ENCODE measurements at regions not wholly inside any gene's neighbourhood (a gene's known extent, or its start where the extent isn't known, plus 50 kb on each side); places are given as distances from the start of the nearest gene placed in this dataset.
A peak's percentile ranks its signal among the peaks of the same experiment; 100 is the strongest.

DNA sequence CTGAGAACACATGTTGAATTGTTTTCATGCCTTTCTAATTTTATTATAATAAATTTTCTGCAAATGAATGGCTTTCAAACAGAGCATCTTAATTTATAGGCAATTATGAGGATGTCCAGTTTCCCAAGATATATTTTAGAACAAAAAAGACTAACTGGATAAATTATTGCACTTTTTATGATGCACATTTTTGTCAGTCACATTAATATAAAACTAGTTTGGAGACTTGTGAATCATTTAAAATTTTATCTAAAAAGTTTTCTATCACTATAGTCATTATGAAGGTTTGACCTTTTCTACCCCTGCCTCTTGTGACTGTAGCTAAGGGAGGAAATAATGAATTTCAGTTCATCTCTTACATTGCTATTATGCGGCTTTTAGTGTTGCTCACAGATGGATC lies 393.8 kb downstream of the TAF11L14 start:
- FAIRE-seq (no peak), DNase-seq (ENCODE audit: low spot score) (no peak)

DNA sequence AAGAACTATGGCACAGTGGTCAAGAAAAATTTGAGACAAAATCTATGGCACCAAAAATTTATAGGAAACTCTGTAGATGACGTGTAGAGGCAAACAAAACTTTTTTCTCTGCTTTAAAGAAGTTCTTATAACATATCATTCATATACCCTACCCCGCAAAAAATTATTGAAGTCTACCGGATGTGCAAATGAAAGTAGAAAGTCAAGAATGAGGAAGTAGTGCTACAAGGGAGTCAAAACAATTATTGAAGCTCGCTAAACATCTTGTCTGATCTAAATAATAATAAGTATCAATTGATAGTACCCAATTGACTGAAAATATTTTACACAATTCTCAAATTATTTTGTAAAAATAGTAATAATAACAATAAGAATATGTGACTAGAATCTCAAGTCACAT lies 398.5 kb downstream of the TAF11L14 start:
- FAIRE-seq (no peak), DNase-seq (ENCODE audit: low spot score) (no peak)

DNA sequence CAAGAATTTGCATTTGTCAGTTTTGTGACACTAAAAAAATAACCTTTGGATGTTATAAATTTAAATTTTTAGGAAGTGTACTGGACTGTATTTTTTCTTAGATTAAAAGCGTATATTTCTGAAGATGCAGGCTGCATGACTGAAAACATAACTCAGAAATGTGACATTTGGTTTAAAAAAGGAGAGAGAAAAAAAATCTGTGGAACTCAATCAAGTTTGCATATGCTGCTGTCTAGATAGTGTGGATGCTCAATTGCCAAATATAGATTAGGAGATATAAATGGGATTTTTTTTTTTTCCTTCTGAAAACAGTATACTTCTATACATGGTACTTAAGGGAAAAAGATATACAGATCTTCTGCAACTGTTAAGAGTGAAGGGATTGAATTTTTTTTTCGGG lies 402.3 kb downstream of the TAF11L14 start:
- no peak for FAIRE-seq

DNA sequence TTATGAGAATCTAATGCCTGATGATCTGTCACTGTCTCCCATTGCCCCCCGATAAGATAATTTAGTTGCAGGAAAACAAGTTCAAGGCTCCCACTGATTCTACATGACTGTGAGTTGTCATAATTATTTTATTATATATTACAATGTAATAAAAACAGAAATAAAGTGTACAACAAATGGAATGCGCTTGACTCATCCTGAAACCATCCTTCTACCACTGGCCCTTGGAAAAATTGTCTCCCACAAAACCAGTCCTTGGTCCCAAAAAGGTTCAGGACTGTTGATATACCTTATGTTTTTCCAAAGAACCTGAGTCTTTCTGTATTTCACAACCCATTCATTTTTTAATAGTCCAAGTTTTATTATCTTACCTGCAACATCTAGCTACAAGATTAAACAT lies 403.5 kb downstream of the TAF11L14 start:
- FAIRE-seq (no peak), DNase-seq (ENCODE audit: low spot score) (no peak)

More for the DNA sequence above, 402.3 kb downstream of the TAF11L14 start:
- DNase-seq (ENCODE audit: low spot score) = no peak

DNA sequence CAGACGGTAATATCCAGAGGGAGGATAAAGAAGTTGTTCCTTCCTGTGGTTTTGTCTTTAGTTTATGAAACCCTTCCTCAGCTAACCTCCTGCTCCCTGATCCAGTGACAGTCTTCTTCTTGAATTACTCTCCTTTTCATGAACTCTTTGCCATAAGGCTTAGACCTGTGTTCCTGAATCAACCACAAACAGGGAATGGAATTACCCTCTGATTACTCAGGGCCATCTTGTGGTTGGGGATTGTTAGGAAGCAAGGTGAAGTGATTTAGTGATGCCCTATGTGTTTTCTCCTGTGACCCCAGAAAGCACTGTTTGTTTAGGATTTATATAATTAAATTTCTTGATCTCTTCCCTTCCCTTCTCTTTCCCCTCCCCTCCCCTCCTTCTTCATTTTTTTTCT lies 409.1 kb downstream of the TAF11L14 start:
- no peak for FAIRE-seq

DNA sequence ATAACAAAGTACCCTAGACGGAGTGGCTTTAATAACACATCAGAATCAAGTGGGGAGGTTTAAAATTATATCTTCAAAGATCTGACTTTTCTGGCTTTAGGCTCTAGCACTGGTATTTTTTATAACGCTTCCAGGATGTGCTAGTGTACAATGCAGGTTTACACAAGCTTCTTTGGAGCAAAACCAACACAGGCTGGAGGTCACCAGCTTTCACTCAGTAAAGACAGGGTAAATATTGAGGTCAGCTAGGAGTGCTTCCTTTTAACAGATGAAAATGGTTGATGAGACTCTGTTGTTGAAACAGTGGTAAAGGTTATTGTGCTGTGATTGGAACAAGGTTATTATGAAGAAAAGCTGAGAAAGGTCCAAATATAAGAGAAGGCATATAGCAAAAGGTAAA lies 414.2 kb downstream of the TAF11L14 start:
- FAIRE-seq = no peak
- DNase-seq (ENCODE audit: low spot score) = no peak

More for the DNA sequence above, 409.1 kb downstream of the TAF11L14 start:
- DNase-seq (ENCODE audit: low spot score) = peak; percentile 11

DNA sequence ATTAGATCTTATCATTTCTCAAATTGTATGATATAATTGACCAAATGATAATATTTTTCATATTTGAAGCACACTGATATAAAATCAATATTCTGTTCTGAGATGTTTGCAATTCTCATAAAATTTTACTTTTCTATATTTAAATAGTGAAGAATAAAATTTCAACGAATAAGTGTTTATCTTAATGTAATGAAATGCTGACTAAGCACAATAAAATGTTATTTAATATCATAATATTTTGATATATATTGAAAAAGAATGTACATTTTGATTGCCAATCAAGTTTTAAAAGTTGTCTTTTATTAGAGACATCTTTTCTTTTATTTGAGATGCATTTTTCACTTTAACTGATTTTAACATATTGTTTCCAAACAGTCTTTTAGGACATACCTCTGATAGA lies 416.1 kb downstream of the TAF11L14 start:
- DNase-seq (ENCODE audit: low spot score) (no peak), FAIRE-seq (no peak)

DNA sequence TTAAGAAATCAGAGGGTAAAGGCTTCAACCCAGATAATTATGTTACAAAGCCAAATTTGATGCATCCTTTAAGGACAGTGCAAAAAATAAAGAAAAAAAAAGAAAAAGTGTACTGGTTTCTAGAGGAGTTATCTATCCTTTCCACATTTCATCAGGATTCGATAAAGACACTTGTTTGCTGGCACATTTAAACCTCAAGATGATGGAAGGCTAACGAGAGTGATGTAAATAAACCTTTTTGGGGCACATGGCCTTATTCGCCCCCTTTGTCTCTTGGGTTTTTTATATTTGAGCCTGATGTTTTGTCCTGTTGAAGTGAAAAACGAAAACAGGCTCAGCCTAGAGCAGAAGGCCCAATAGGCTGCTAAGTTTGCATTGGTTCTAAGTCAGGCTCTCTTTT lies 416.5 kb downstream of the TAF11L14 start:
- no peak for FAIRE-seq
- DNase-seq (ENCODE audit: low spot score) = no peak

DNA sequence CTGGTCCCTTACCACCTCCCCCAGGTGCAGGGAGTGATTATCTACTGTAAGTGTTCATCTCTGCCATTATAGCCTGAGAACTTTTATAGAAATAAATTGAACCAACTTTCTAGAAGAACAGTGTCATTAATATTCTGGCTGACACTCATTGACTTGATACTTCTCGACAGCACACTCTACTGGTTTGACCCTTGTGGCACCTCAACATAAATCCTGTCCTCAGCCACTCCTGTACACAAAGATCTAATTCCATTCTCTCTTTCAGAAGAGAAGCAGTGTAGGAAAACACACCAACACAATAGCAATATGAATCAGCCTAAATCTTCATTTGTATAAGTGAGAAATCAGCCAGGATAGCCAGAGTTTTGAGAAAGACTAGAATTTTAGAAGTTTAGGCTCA lies 417.7 kb downstream of the TAF11L14 start:
- FAIRE-seq = peak; percentile 13

DNA sequence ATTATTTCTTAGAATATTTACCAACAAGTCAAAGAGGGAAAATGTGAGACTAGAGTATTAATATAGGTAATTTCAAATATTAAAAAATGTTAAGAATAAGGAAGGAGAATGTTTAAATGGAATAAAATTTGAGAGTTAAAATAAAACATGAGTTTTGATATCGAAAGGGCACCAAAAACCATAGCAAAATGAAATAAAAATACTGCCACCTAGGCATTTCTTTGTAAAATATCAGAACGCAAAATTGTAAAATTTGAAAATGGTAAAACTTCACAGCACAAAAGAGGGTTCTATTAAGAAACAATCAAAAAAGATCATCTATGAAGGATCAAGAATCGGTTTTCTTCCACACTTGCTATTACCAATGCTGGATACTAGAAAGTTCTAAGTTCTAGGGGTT lies 418.3 kb downstream of the TAF11L14 start:
- FAIRE-seq (no peak), DNase-seq (ENCODE audit: low spot score) (no peak)

More for the DNA sequence above, 417.7 kb downstream of the TAF11L14 start:
- no peak for DNase-seq (ENCODE audit: low spot score)

DNA sequence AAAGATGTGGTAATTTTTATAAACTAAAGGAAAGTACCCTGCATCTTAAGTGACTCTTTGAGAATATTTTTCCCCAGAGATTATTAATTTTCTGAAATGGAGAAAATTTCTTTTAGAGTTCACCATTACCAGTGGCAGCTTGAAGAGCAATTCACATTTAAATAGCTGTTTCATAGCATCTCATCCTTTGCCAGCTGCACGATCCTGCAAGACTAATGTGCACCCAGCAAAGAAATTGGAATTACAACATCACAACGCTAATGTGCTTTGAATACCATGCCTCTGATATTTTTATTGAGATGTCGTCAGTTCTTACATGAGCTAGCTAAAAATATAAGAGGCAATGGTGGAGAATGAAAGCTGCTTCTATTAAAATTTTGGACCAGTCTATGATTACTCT lies 423.5 kb downstream of the TAF11L14 start:
- DNase-seq (ENCODE audit: low spot score) (no peak), FAIRE-seq (no peak)

DNA sequence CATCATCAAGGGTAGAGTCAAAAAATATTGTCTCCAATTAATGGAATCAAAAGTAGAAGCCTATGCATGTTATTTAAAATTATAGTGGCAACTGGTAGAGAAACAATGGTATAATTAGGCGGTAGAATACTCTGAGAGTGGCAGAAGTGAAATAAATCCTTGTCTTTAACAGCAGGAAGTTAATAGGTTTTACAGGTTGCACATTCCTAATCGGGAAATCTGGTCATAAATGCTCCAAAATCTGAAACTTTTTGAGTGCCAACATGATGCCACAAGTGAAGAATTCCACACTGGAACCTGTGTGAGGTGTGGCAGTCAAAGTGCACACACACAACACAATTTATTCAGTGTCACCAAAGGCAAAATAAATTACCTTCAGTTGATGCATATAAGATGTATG lies 433.4 kb downstream of the TAF11L14 start:
- DNase-seq (ENCODE audit: low spot score) (no peak), FAIRE-seq (no peak)

DNA sequence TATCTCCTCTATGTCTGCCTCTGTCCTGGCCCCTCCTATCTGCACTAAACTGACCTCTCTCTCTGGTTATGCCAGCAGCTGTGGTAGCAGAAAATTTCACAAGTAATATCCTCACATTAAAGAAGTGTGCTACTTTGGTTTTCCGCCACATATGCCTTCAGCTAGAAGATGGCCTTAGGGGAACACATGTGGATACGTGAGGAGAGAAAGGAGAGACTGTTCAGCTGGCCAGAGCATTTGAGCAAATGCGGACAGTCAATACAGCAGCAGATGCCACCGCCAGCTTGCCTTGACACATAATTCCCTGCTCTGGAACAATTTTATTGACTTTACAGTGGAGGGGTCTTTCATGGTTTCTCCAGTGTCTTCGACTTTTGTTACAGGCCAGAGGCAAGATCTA lies 434.6 kb downstream of the TAF11L14 start:
- DNase-seq (ENCODE audit: low spot score) (no peak), FAIRE-seq (no peak)

DNA sequence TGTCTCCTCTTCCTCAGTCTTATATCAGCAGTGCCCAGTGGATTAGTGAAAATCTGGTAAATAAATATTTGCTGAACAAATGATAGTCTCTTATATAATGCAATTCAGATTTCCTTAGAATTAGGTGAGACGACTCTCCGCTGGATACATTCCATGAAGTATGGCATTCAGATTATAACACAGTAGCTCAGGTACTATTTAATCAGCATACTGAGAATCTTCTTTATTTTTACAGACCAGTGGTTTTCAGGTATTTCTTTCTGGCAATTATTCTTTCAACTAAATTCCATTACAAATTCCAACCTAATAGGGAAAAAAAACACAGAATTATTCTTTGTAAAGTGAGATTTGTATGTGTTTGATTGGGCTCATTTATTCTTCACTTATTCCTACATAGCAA lies 435.5 kb downstream of the TAF11L14 start:
- FAIRE-seq (no peak), DNase-seq (ENCODE audit: low spot score) (no peak)

DNA sequence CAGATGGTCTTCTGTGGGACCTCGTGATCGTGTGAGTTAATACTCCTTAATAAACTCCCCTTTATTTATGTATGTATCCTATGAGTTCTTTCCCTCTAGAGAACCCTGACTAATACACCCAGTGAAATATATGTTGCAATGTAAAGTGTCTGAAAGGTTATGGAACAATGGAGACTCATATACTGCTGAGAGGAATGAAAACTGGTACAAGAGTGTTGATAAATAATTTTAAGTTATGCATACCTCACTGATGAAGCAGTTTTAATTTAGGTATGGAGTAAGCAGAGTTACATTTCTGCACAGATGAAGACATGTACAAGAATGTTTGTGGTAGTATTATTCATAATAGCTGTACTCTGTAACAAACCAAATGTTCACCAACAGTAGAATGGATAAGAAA lies 438.3 kb downstream of the TAF11L14 start:
- FAIRE-seq (no peak), DNase-seq (ENCODE audit: low spot score) (no peak)

DNA sequence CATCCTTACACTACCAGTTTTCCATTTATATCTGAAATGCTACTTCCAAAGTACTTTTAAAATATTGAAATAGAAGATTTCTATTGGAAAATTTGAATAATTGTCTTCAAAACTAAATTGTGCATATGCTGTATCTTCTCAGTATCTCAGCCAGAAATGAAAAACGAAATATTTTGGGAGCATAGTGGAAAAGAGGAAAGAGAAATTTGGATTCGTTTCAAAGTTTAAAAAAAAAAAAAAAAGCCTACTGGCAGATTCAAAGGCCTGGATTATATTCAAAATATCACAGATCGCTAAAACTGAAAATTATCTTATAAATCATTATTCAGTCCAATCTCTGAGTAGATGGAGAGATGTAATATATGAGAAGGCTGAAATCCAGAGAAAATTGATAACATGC lies 440.7 kb downstream of the TAF11L14 start:
- no peak for FAIRE-seq
- no peak for DNase-seq (ENCODE audit: low spot score)

DNA sequence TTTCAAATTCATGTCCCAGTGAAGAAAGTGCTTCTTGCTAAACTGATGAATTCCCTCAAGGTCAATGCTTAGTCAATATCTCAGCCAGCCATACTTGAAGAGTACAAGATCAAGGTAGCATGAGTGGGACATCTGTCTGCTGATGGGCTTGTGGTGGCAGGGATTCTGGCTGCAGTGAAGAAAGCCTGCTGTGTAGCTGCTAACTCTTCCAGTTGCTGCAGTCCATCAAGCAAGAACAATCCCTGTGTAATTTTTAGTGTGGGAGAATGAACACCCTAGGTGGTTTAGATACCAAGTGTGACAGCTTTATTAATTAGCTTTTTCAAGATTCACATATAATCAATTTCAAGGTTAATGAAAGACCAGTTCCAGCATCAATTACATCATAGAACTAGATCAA lies 443.9 kb downstream of the TAF11L14 start:
- no peak for DNase-seq (ENCODE audit: low spot score)
- FAIRE-seq = peak; percentile 32

DNA sequence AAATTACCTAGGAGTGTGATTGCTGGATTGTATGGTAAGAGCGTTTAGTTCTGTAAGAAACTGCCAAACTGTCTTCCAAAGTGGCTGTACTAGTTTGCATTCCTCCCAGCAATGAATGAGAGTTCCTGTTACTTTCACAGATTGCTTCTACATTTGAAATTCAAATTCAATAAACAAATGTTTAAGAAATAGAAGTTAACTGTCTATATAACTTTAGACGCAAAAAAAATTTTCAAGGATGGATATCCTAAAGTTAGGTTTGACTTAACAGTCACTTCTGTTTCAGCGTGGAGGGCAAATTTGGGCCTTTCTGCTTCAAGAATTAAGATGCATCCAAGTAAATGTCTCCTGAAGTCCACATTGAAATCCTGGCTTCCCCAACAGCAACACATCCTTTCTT lies 445.6 kb downstream of the TAF11L14 start:
- no peak for DNase-seq (ENCODE audit: low spot score)
- no peak for FAIRE-seq

DNA sequence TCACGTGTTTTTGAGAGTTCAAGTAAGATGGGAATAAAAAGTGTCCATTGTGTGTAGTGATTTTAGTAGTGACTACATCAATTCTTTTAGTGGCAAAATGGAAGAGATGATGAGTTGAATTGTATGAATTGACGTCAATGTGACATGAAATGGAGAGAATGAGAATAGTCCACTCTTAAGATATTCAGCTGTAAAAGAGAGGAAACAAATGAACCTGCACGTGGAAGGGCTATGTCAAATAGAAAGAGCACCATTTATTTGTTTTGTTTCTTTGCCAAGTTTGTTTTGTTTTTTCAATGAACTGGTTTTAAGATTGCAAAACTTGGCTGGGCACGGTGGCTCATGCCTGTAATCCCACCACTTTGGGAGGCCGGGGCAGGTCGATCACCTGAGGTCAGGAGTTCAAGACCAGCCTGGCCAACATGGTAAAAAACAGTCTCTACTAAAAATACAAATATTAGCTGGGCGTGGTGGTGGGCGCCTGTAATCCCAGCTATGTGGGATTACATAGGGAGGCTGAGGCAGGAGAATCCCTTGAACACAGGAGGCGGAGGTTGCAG lies 453.8 kb downstream of the TAF11L14 start:
- DNase-seq (ENCODE audit: low spot score) (no peak), FAIRE-seq (no peak)

DNA sequence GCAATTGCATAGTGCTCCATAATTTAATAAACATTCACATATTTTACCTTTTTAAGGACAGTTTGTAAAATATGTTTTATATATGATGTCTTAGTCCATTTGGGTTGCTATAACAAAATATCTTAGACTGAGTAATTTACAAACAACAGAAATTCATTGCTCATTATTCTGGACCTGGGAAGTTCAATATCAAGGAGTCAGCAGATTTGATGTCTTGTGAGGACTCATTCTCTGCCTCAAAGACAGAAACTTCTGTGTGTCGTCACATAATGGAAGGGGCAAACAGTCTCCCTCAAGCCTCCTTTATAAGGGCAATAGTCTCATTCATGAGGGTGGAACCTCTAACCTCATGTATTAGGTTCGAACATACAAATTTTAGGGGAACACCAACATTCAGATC lies 455.9 kb downstream of the TAF11L14 start:
- FAIRE-seq (no peak), DNase-seq (ENCODE audit: low spot score) (no peak)

DNA sequence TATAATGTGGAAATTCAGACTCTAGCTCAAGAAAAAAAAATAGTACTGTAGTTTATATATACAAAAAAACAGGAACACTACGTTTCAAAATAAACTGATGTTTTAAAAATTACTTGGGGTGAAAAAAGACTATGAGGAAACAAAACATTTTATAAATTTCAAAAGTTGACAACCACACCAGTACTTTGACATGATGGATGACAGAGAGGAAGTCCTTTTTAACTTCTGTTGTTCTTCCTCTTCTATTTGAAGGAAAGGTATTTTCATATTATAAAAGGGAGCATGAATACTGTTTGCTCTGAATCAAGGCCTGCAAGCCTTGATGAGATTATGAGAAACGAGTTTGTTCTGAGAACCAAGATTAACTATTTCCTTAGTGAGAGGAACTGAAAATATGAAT lies 456.9 kb downstream of the TAF11L14 start:
- DNase-seq (ENCODE audit: low spot score) (no peak), FAIRE-seq (no peak)

DNA sequence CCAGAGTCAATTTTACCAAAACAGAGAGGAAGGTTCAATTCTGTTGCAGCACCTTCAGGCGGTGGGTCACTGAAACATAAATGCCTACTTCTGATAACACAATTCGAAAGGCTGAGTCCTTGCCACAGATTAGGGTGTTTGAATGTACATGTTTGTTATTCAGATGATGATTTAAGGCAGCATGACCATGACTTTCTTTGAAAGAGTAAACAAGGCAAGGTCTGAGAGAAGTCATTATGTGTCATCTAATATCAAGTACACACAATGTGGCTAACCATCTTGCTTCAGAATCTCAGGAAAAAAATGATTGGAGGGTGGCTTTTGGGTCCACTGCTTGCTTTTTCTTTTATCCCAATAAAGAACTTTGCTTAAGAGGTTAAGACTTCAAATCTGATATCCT lies 457.5 kb downstream of the TAF11L14 start:
- FAIRE-seq (no peak), DNase-seq (ENCODE audit: low spot score) (no peak)

DNA sequence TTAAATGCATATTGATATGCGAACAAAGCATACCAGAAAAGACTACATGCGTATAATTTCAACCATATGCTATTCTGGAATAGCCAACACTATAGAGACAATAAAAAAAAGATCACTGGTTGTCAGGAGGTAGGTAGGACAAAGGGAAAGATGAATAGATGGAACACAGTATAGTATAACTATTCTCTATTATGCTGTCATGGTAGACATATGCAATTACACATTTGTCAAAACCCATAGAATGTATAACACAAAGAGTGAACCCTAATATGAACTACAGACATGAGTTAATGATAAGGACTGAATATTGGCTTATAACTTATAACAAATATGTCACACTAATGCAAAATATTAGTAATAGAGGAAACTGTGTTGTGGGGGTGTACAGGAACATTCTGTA lies 460.8 kb downstream of the TAF11L14 start:
- no peak for FAIRE-seq

DNA sequence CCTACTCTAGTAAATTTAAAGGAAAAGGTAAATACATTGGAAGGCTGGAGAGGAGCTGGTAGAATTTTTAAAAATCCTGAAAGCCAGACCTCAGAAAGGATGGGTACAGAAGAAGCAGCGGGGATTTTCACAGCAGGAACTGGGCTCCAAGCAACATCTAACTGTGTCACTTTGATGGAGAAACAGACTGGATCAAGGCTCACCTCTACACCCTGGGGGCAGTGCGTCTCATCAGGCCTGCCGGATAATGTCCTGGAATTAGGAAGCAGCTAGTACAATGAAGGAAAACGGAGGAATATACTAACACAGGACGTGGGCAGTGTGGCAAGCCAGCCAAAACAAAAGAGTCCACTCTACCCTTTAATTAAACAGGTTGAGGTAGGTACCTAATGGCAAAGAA lies 463.6 kb downstream of the TAF11L14 start:
- DNase-seq (ENCODE audit: low spot score) (no peak), FAIRE-seq (no peak)

More for the DNA sequence above, 460.8 kb downstream of the TAF11L14 start:
- DNase-seq (ENCODE audit: low spot score) = no peak
